GM18505 (cell line): ENCODE measurements at regions not wholly inside any gene's neighbourhood (a gene's known extent, or its start where the extent isn't known, plus 50 kb on each side); places are given as distances from the start of the nearest gene placed in this dataset.

Experiments
- ATAC-seq: cut with Tn5 transposase; IDR thresholded peaks from one replicate; pipeline ENCODE4 v1.9.1; 2021; ENCODE audit not compliant: unreplicated experiment
- POLR2A ChIP-seq: IDR thresholded peaks from 4 replicates; pipeline ENCODE4 v1.6.1; 2011; ENCODE audit warnings: borderline replicate concordance; ENCODE audit not compliant: insufficient read depth, insufficient read length; ENCODE audit errors: extremely low read depth

- no peak for TF ChIP-seq POLR2A
Observed at GRCh38 chr4:53645108-53645507, 53.8 kb upstream of the LNX1 start.

GRCh38 chr4:53644607-53645006 is 53.3 kb upstream of the LNX1 start:
- no peak for TF ChIP-seq POLR2A
- no peak for ATAC-seq

More at GRCh38 chr4:53645108-53645507, 53.8 kb upstream of the LNX1 start:
- ATAC-seq: no peak
